ENCODE measurements at regions not wholly inside any gene's neighbourhood (a gene's known extent, or its start where the extent isn't known, plus 50 kb on each side); places are given as distances from the start of the nearest gene placed in this dataset.

- no peak for TF ChIP-seq CTCF (IDR thresholded peaks at IDR 0.05)
- TF ChIP-seq POLR2A (IDR thresholded peaks at IDR 0.05), result no peak
Observed at GRCh38 chr7:90064370-90064769, 89.9 kb upstream of the STEAP1 start.

Data from uterus (tissue), 2 donors.